SU-DHL-6 (cell line): ENCODE measurements at regions not wholly inside any gene's neighbourhood (a gene's known extent, or its start where the extent isn't known, plus 50 kb on each side); places are given as distances from the start of the nearest gene placed in this dataset.

Source experiments
- H2AFZ ChIP-seq: fragments of 200-600 bp; sonication (generic); 2 replicates; pipeline ENCODE4 v1.6.1; 2014; ENCODE audit warnings: low read depth, mild to moderate bottlenecking, moderate library complexity, mixed read lengths, antibody characterized with exemption, low read length; ENCODE audit not compliant: severe bottlenecking
- H3F3A ChIP-seq: fragments of 200-600 bp; shearing (Covaris generic); 2 replicates; pipeline ENCODE4 v1.6.0; 2016; ENCODE audit warnings: antibody characterized with exemption, mild to moderate bottlenecking; ENCODE audit not compliant: insufficient read depth
- H3K27ac ChIP-seq: fragments of 200-600 bp; sonication (generic); 2 replicates; pipeline ENCODE4 v1.5.1; 2016; ENCODE audit warnings: low read depth, mild to moderate bottlenecking, low read length, moderate library complexity, mixed read lengths
- H3K27me3 ChIP-seq: fragments of 200-600 bp; sonication (generic), shearing (Covaris generic); 2 replicates; pipeline ENCODE4 v1.6.0; 2014; ENCODE audit warnings: mild to moderate bottlenecking, low read length
- H3K36me3 ChIP-seq: fragments of 200-600 bp; sonication (generic); 2 replicates; pipeline ENCODE4 v1.6.1; 2014; ENCODE audit warnings: mild to moderate bottlenecking, low read length, mixed read lengths
- H3K4me2 ChIP-seq: fragments of 300-600, 200-600 bp; shearing (Covaris generic), sonication (generic); 2 replicates; pipeline ENCODE4 v1.6.0; 2014; ENCODE audit warnings: low read length, low read depth, mild to moderate bottlenecking; ENCODE audit not compliant: poor library complexity, severe bottlenecking
- H3K4me3 ChIP-seq: fragments of 200-600 bp; sonication (generic); 2 replicates; pipeline ENCODE4 v1.5.1; 2014; ENCODE audit warnings: antibody characterized with exemption, low read length, mild to moderate bottlenecking, mixed read lengths; ENCODE audit not compliant: insufficient read depth, poor library complexity, severe bottlenecking
- H3K79me2 ChIP-seq: fragments of 200-600 bp; sonication (generic); 2 replicates; pipeline ENCODE4 v1.6.1; 2014; ENCODE audit warnings: mild to moderate bottlenecking, low read length, moderate library complexity; ENCODE audit not compliant: insufficient read depth
- H3K9ac ChIP-seq: fragments of 200-600 bp; sonication (generic); 2 replicates; pipeline ENCODE4 v1.7.0; 2014; ENCODE audit warnings: mild to moderate bottlenecking, low read length
- H3K9me2 ChIP-seq: fragments of 200-600 bp; sonication (generic); replicated peaks from 2 replicates; pipeline ENCODE4 v1.6.1; 2014; ENCODE audit warnings: low read length; ENCODE audit not compliant: insufficient read depth
- H3K9me3 ChIP-seq: fragments of 200-600 bp; sonication (generic); 2 replicates; pipeline ENCODE4 v1.6.1; 2014; ENCODE audit warnings: low read length, mixed read lengths; ENCODE audit not compliant: insufficient read depth
- H4K20me1 ChIP-seq: fragments of 200-600 bp; sonication (generic); 2 replicates; pipeline ENCODE4 v1.6.1; 2014; ENCODE audit warnings: low read depth, mild to moderate bottlenecking, antibody characterized with exemption, low read length, moderate library complexity, mixed read lengths
- EZH2phosphoT487 ChIP-seq: fragments of 200-600 bp; sonication (generic), shearing (Covaris generic); conservative IDR thresholded peaks from 2 replicates; pipeline ENCODE4 v1.6.1; 2018; ENCODE audit warnings: mild to moderate bottlenecking, antibody characterized with exemption, low read length, moderate library complexity, mixed read lengths
- TF ChIP-seq, protein P1 (sequence below): fragments of 200-600 bp; sonication (generic); IDR thresholded peaks from one replicate; pipeline ENCODE4 v1.5.1; 2017; ENCODE audit warnings: antibody characterized with exemption, mild to moderate bottlenecking, low read length, moderate library complexity; ENCODE audit not compliant: insufficient read depth, poor library complexity, severe bottlenecking

DNA sequence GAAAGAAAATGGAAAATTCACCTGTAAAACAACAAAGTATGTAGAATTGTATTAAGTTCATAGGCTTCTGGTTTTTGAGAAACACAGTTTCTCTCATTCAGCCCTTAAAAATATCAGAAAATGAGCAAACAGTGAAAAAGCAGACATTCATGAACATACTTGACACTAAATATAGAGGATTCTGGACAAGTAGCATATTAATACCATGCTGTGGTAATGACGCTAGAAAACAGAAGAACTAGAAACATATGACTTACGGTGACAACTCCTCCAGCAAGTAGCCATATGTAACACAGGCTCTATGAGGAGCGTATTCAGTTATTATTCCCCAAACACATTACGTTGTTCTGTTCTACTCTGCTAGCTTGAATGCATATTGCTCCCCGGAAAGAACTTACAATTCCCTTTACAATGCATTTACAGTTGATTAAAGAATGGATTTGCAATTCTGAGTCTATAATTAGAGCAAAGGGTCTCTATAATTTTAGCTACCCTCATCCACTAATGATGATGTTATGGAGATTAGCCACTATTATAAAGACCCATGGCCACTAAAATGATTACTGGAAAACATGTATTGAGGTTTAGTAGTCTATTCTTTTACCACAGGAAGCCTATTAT lies 672.1 kb downstream of the EFNB2 start:
- H2AFZ ChIP-seq, result no peak overlapping the region
- no peak overlapping the region for H3K4me3 ChIP-seq
- H3K4me2 ChIP-seq, result no peak overlapping the region
- no peaks in the 10 kb centered on the region for H3K9me2 ChIP-seq
- H4K20me1 ChIP-seq, result no peaks in the 10 kb centered on the region
- H3K36me3 ChIP-seq, result no peaks in the 10 kb centered on the region
- H3K27ac ChIP-seq, result no peak overlapping the region
- H3K9me3 ChIP-seq, result no peaks in the 10 kb centered on the region
- no peaks in the 10 kb centered on the region for H3K27me3 ChIP-seq
- TF ChIP-seq, protein P1, sequence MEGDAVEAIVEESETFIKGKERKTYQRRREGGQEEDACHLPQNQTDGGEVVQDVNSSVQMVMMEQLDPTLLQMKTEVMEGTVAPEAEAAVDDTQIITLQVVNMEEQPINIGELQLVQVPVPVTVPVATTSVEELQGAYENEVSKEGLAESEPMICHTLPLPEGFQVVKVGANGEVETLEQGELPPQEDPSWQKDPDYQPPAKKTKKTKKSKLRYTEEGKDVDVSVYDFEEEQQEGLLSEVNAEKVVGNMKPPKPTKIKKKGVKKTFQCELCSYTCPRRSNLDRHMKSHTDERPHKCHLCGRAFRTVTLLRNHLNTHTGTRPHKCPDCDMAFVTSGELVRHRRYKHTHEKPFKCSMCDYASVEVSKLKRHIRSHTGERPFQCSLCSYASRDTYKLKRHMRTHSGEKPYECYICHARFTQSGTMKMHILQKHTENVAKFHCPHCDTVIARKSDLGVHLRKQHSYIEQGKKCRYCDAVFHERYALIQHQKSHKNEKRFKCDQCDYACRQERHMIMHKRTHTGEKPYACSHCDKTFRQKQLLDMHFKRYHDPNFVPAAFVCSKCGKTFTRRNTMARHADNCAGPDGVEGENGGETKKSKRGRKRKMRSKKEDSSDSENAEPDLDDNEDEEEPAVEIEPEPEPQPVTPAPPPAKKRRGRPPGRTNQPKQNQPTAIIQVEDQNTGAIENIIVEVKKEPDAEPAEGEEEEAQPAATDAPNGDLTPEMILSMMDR, result no peak
- TF ChIP-seq EZH2phosphoT487, result no peak
- H3K9ac ChIP-seq, result no peak overlapping the region
- no peaks in the 10 kb centered on the region for H3F3A ChIP-seq
- no peaks in the 10 kb centered on the region for H3K79me2 ChIP-seq

DNA sequence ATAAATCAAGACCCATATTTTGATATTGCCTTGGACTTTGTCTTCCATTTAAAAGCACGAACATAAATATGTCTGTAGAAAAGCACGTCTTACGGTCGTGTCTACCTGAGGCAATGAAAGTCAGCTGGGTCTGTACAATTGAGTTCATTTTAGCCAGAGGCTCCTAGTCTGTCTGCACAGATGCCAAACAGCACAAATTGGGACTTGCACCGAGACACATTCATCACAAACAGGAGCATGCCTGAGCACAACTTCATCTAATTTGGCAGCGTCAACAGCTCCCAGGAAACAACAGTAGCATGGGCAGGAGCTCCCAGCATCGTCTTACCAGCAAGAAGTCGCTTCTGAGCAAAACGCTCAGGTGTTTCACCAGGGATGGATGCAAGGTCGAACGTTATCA lies 687.0 kb downstream of the EFNB2 start:
- Histone ChIP-seq H3K9me2 (no peaks in the 10 kb centered on the region), H3K79me2 (no peaks in the 10 kb centered on the region), H3K36me3 (no peaks in the 10 kb centered on the region), H3K9ac (no peak overlapping the region), H3K4me2 (no peak overlapping the region), H4K20me1 (no peaks in the 10 kb centered on the region), H3K4me3 (no peak overlapping the region), H3K27ac (no peak overlapping the region), H3F3A (no peaks in the 10 kb centered on the region), H3K27me3 (no peaks in the 10 kb centered on the region), H3K9me3 (no peaks in the 10 kb centered on the region), H2AFZ (no peak overlapping the region)
- no peak for TF ChIP-seq EZH2phosphoT487
- TF ChIP-seq, protein P1, result no peak

DNA sequence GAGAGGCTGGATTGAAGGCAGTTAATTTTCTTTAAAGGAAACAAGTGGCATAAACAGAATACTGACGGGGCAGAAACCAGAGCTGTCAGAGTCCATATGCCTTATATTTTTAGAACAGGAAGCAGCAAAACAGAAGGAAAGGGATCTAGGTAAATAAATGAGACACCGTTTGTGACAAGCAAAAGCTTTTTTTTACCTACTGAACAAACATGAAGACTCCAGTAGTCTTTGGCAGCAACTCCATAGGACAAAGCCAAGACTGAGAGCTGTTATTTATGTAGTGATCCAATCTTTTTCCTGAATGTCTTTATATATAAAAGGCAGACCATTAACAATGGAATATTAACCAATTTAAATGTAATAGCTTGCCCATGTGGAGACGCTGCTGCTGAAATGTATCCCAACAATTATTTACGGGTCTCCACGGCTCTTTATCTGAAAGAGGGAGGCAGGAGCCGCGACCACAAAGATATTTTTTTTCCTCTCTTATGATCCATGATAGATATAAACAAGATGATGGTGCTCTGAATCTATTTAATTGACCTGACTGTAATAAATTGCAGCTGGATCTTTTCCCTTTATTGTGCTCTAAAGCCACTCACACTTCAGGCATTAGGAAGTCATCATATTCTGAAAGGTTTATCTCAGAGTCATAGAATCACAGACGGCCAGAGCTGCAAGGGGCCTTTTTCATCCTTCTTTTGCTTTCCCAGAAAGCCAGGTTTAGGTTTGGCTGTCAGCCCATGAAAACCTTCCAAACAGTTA lies 687.8 kb downstream of the EFNB2 start:
- H3K9me2 ChIP-seq, result no peaks in the 10 kb centered on the region
- no peak overlapping the region for H3K9ac ChIP-seq
- H3F3A ChIP-seq, result no peaks in the 10 kb centered on the region
- H2AFZ ChIP-seq, result no peak overlapping the region
- H3K9me3 ChIP-seq, result no peaks in the 10 kb centered on the region
- H3K79me2 ChIP-seq, result no peaks in the 10 kb centered on the region
- no peak overlapping the region for H3K4me3 ChIP-seq
- H3K36me3 ChIP-seq, result no peaks in the 10 kb centered on the region
- H3K27ac ChIP-seq, result no peak overlapping the region
- H4K20me1 ChIP-seq, result no peaks in the 10 kb centered on the region
- no peak overlapping the region for H3K4me2 ChIP-seq
- no peaks in the 10 kb centered on the region for H3K27me3 ChIP-seq
- no peak for TF ChIP-seq EZH2phosphoT487
- TF ChIP-seq, protein P1, result no peak
